ENCODE measurements at regions not wholly inside any gene's neighbourhood (a gene's known extent, or its start where the extent isn't known, plus 50 kb on each side); places are given as distances from the start of the nearest gene placed in this dataset.

DNA sequence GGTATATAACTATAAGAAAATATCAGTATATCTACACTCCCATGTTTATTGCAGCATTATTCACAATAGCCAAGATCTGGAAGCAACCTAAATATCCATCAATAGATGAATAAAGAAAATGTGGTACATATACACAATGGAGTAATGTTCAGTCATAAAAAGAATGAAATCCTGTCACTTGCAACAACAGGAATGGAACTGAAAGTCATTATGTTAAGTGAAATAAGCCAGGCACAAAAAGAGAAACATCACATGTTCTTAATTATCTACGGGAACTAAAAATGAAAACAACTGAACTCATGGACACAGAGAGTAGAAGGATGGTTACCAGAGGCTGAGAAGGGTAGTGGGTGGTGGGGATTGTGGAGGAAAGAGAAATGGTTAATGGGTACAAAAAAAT lies 665.2 kb downstream of the TBC1D4 start:
- no peaks in the 10 kb centered on the region for H3K4me1 ChIP-seq (ENCODE audit: insufficient read depth)
- TF ChIP-seq POLR2A (IDR thresholded peaks at IDR 0.05) (no peak), EP300 (IDR thresholded peaks at IDR 0.05) (no peak)
- TF ChIP-seq, protein P1, sequence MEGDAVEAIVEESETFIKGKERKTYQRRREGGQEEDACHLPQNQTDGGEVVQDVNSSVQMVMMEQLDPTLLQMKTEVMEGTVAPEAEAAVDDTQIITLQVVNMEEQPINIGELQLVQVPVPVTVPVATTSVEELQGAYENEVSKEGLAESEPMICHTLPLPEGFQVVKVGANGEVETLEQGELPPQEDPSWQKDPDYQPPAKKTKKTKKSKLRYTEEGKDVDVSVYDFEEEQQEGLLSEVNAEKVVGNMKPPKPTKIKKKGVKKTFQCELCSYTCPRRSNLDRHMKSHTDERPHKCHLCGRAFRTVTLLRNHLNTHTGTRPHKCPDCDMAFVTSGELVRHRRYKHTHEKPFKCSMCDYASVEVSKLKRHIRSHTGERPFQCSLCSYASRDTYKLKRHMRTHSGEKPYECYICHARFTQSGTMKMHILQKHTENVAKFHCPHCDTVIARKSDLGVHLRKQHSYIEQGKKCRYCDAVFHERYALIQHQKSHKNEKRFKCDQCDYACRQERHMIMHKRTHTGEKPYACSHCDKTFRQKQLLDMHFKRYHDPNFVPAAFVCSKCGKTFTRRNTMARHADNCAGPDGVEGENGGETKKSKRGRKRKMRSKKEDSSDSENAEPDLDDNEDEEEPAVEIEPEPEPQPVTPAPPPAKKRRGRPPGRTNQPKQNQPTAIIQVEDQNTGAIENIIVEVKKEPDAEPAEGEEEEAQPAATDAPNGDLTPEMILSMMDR (IDR thresholded peaks at IDR 0.05) = no peak
- intact Hi-C loops (cut with DNase I) = no loop called here
- no peak overlapping the region for H3K27ac ChIP-seq
- 30 to 44% (median 44%) methylated on average over 1 of the region's 1 CpG for whole genome bisulfite sequencing, 3 donors
- no peak overlapping the region for H3K4me3 ChIP-seq
- no peak for DNase-seq
- no peaks in the 10 kb centered on the region for H3K9me3 ChIP-seq
- no peaks in the 10 kb centered on the region for H3K36me3 ChIP-seq
- no peaks in the 10 kb centered on the region for H3K27me3 ChIP-seq

DNA sequence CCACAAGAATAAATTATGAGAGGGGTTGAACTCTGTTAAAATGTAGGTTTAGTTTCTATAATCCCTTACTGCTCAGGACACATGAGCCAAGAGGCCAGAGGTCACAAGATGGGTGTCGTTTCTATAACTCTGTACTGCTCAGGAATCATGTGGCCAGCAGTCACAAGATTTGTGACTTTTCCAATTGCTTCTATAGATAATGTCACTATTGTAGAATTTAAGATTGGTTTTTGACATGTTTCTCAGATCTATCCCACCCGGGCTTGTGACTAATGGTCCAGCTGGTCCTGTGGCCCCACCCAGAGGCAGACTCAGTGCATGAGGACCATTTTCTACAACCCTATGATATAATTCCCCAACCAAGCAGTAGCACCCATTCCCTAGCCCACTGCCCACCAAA lies 662.0 kb upstream of the KLF12 start:
- intact Hi-C loops (cut with DNase I) = no loop called here

DNA sequence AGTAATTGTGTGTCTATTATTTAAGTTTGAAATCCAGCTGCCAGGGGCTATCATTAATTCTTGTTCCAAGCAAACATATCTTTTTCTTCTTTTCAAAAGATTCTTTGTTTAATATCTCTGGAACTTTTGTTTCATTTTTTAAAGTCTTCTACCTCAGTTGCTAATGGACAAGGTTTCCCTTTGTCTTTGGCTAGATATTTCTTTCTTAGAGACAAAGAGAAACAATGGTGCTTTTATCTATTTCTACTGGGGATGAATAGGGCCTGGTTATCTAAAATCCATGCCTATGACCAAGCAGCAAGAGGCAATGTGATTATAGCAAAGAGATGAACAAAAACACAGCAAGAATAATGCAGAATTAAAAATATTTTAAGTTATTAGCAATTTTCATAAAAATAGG lies 661.3 kb upstream of the KLF12 start:
- Histone ChIP-seq H3K4me1 (ENCODE audit: insufficient read depth) (peaks cover 1% of the 10 kb centered on the region), H3K9me3 (no peaks in the 10 kb centered on the region), H3K27ac (no peak overlapping the region), H3K27me3 (no peaks in the 10 kb centered on the region), H3K4me3 (no peak overlapping the region), H3K36me3 (no peaks in the 10 kb centered on the region)
- intact Hi-C loops (cut with DNase I) = no loop called here
- DNase-seq = no peak
- TF ChIP-seq, protein P1 (IDR thresholded peaks at IDR 0.05) = no peak
- no peak for TF ChIP-seq EP300 (IDR thresholded peaks at IDR 0.05)
- no peak for TF ChIP-seq POLR2A (IDR thresholded peaks at IDR 0.05)

More for the DNA sequence above, 662.0 kb upstream of the KLF12 start:
- H3K4me3 ChIP-seq = no peak overlapping the region
- peaks cover 1% of the 10 kb centered on the region for H3K4me1 ChIP-seq (ENCODE audit: insufficient read depth)
- no peaks in the 10 kb centered on the region for H3K9me3 ChIP-seq
- WGBS, 3 donors = 18 to 51% (median 37%) methylated on average over 2 of the region's 2 CpGs
- DNase-seq = no peak
- no peaks in the 10 kb centered on the region for H3K36me3 ChIP-seq
- no peak overlapping the region for H3K27ac ChIP-seq
- no peaks in the 10 kb centered on the region for H3K27me3 ChIP-seq
- TF ChIP-seq EP300 (IDR thresholded peaks at IDR 0.05) (no peak), POLR2A (IDR thresholded peaks at IDR 0.05) (no peak)
- TF ChIP-seq, protein P1 (IDR thresholded peaks at IDR 0.05) = no peak

DNA sequence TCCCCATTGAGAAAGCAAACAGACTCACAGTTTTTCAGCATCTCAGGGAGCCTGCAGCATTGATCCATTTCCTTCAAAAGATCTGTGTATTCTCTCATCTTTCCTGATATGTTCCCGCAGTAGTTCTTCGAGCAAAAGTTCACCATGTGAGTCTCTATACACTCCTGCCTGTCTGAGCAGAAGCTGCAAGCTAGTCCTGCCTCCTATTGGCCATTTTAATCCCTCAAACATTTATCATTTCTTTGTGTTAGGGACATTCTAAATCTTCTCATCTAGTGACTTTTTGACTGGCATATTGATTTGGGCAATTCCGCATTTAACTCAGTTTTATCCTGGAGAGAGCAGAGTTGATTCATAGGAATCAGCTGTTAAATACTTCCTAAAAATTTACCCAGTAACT lies 660.4 kb upstream of the KLF12 start:
- H3K27ac ChIP-seq = no peak overlapping the region
- DNase-seq = no peak
- WGBS, 3 donors = 96 to 98% (median 97%) methylated on average over 3 of the region's 3 CpGs
- H3K36me3 ChIP-seq = no peaks in the 10 kb centered on the region
- intact Hi-C loops (cut with DNase I) = no loop called here
- TF ChIP-seq, protein P1 (IDR thresholded peaks at IDR 0.05) = no peak
- TF ChIP-seq POLR2A (IDR thresholded peaks at IDR 0.05) (no peak), EP300 (IDR thresholded peaks at IDR 0.05) (no peak)
- no peaks in the 10 kb centered on the region for H3K9me3 ChIP-seq
- no peak overlapping the region for H3K4me3 ChIP-seq
- H3K27me3 ChIP-seq = no peaks in the 10 kb centered on the region
- peaks cover 1% of the 10 kb centered on the region for H3K4me1 ChIP-seq (ENCODE audit: insufficient read depth)

DNA sequence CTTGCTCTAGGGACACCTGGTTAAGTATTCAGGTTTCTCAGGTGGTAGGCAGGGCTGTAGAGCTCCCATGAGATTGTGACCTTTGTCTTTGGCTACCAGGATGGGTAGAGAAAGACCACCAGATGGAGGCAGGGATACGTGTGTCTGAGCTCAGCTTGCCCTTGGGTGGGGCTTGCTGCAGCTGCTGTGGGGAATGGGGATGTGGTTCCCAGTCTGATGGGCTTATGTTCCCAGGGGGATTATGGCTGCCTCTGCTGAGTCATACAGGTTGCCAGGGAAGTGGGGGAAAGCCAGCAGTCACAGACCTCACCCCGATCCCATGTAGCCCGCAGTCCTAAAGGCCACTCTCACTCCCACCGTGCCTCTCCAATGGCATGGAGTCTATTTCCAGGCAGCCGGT lies 659.9 kb upstream of the KLF12 start:
- no peak for DNase-seq
- Histone ChIP-seq H3K36me3 (no peaks in the 10 kb centered on the region), H3K4me3 (no peak overlapping the region), H3K27ac (no peak overlapping the region), H3K9me3 (no peaks in the 10 kb centered on the region), H3K4me1 (ENCODE audit: insufficient read depth) (peaks cover 1% of the 10 kb centered on the region), H3K27me3 (no peaks in the 10 kb centered on the region)
- 98 to 100% (median 98%) methylated on average over 5 of the region's 5 CpGs for WGBS, 3 donors
- TF ChIP-seq, protein P1 (IDR thresholded peaks at IDR 0.05) = no peak
- no peak for TF ChIP-seq POLR2A (IDR thresholded peaks at IDR 0.05)
- no peak for TF ChIP-seq EP300 (IDR thresholded peaks at IDR 0.05)
- intact Hi-C loops (cut with DNase I) = no loop called here

Measured in ovary (tissue), 7 donors.